SK-N-SH treated with all-trans-retinoic acid at 6 μM for 48 hours (cell line): ENCODE measurements at regions not wholly inside any gene's neighbourhood (a gene's known extent, or its start where the extent isn't known, plus 50 kb on each side); places are given as distances from the start of the nearest gene placed in this dataset.

Source experiments
- ATAC-seq: fragments of 200-7000 bp; cut with Tn5 transposase; 3 replicates; pipeline ENCODE4 v1.9.1; 2020; ENCODE audit warnings: mild to moderate bottlenecking, moderate library complexity
- ARNTL ChIP-seq: fragments of 450-650 bp; formaldehyde crosslinking; IDR thresholded peaks from 2 replicates; pipeline ENCODE4 v1.5.0; 2020; ENCODE audit warnings: low read depth, mild to moderate bottlenecking, moderate library complexity, borderline replicate concordance
- BACH2 ChIP-seq: fragments of 250-450 bp; sonication (Bioruptor Pico); IDR thresholded peaks from 2 replicates; pipeline ENCODE4 v1.9.0; 2021; ENCODE audit warnings: mild to moderate bottlenecking, borderline replicate concordance
- CREB5 ChIP-seq: fragments of 250-450 bp; sonication (Bioruptor Pico); IDR thresholded peaks from 2 replicates; pipeline ENCODE4 v1.5.1; 2020; ENCODE audit warnings: low read depth, mild to moderate bottlenecking, moderate library complexity
- CSRNP3 ChIP-seq: fragments of 250-450 bp; sonication (Bioruptor Pico); IDR thresholded peaks from 2 replicates; pipeline ENCODE4 v1.5.1; 2021; ENCODE audit warnings: mild to moderate bottlenecking, moderate library complexity
- ESRRG ChIP-seq: fragments of 250-450 bp; sonication (Bioruptor Pico); IDR thresholded peaks from 2 replicates; pipeline ENCODE4 v1.6.1; 2021; ENCODE audit warnings: mild to moderate bottlenecking
- GLIS3 ChIP-seq: fragments of 250-450 bp; sonication (Bioruptor Pico); IDR thresholded peaks from 2 replicates; pipeline ENCODE4 v1.5.0; 2020; ENCODE audit warnings: mild to moderate bottlenecking, moderate library complexity
- OSR1 ChIP-seq: fragments of 250-450 bp; sonication (Bioruptor Pico); IDR thresholded peaks from 2 replicates; pipeline ENCODE4 v1.8.0; 2022; ENCODE audit warnings: moderate library complexity, mild to moderate bottlenecking, inconsistent platforms
- PATZ1 ChIP-seq: fragments of 250-450 bp; sonication (Bioruptor Pico); IDR thresholded peaks from 2 replicates; pipeline ENCODE4 v1.8.0; 2020; ENCODE audit warnings: mild to moderate bottlenecking, moderate library complexity, borderline replicate concordance
- POU6F1 ChIP-seq: fragments of 250-450 bp; sonication (Bioruptor Pico); IDR thresholded peaks from 2 replicates; pipeline ENCODE4 v1.8.0; 2021; ENCODE audit warnings: low read depth, mild to moderate bottlenecking, moderate library complexity, borderline replicate concordance
- PPARA ChIP-seq: fragments of 250-450 bp; sonication (Bioruptor Pico); IDR thresholded peaks from 2 replicates; pipeline ENCODE4 v1.5.0; 2020; ENCODE audit warnings: mild to moderate bottlenecking, borderline replicate concordance
- RARB ChIP-seq: fragments of 250-450 bp; sonication (Bioruptor Pico); IDR thresholded peaks from 2 replicates; pipeline ENCODE4 v1.8.0; 2021; ENCODE audit warnings: mild to moderate bottlenecking, moderate library complexity
- SNAI2 ChIP-seq: fragments of 250-450 bp; sonication (Bioruptor Pico); IDR thresholded peaks from 2 replicates; pipeline ENCODE4 v1.5.0; 2020; ENCODE audit warnings: mild to moderate bottlenecking, moderate library complexity
- TCF4 ChIP-seq: fragments of 250-450 bp; sonication (Bioruptor Pico); IDR thresholded peaks from 2 replicates; pipeline ENCODE4 v1.8.0; 2021; ENCODE audit warnings: mild to moderate bottlenecking, moderate library complexity, borderline replicate concordance
- TOX ChIP-seq: fragments of 250-450 bp; sonication (Bioruptor Pico); IDR thresholded peaks from 2 replicates; pipeline ENCODE4 v1.8.0; 2021; ENCODE audit warnings: mild to moderate bottlenecking, moderate library complexity, borderline replicate concordance
- TSHZ2 ChIP-seq: fragments of 250-450 bp; sonication (Bioruptor Pico); IDR thresholded peaks from 2 replicates; pipeline ENCODE4 v1.5.0; 2020; ENCODE audit warnings: mild to moderate bottlenecking, moderate library complexity
- ZC3H10 ChIP-seq: fragments of 250-450 bp; sonication (Bioruptor Pico); IDR thresholded peaks from 2 replicates; pipeline ENCODE4 v1.5.1; 2021; ENCODE audit warnings: mild to moderate bottlenecking, moderate library complexity
- ZFP3 ChIP-seq: fragments of 250-450 bp; sonication (Bioruptor Pico); IDR thresholded peaks from 2 replicates; pipeline ENCODE4 v1.5.0; 2020; ENCODE audit warnings: mild to moderate bottlenecking, moderate library complexity
- ZFP30 ChIP-seq: fragments of 450-650 bp; formaldehyde crosslinking; IDR thresholded peaks from 2 replicates; pipeline ENCODE4 v1.5.0; 2022; ENCODE audit warnings: mild to moderate bottlenecking, moderate library complexity
- ZNF565 ChIP-seq: fragments of 450-650 bp; formaldehyde crosslinking; conservative IDR thresholded peaks from 2 replicates; pipeline ENCODE4 v1.5.0; 2020; ENCODE audit warnings: low read depth, mild to moderate bottlenecking, moderate library complexity
- ZNF70 ChIP-seq: fragments of 450-650 bp; formaldehyde crosslinking; IDR thresholded peaks from 2 replicates; pipeline ENCODE4 v1.5.0; 2020; ENCODE audit warnings: mild to moderate bottlenecking, moderate library complexity
- ZNF8 ChIP-seq: fragments of 450-650 bp; formaldehyde crosslinking; IDR thresholded peaks from 2 replicates; pipeline ENCODE4 v1.5.0; 2020; ENCODE audit warnings: mild to moderate bottlenecking, moderate library complexity

GRCh38 chr1:234756857-234757256 lies 146.9 kb upstream of the IRF2BP2 start:
- no peak for ATAC-seq
- TF ChIP-seq RARB (no peak), ZNF8 (CRISPR knock-in tag) (no peak), ZNF70 (no peak), TSHZ2 (no peak), PPARA (CRISPR knock-in tag) (no peak), ESRRG (CRISPR knock-in tag) (no peak), GLIS3 (no peak), TOX (CRISPR knock-in tag) (no peak), CSRNP3 (CRISPR knock-in tag) (no peak), ZFP30 (CRISPR knock-in tag) (no peak), PATZ1 (no peak), TCF4 (CRISPR knock-in tag) (no peak), POU6F1 (CRISPR knock-in tag) (no peak), ZFP3 (CRISPR knock-in tag) (no peak), ARNTL (CRISPR knock-in tag) (no peak), BACH2 (no peak), CREB5 (CRISPR knock-in tag) (no peak), SNAI2 (CRISPR knock-in tag) (no peak), OSR1 (CRISPR knock-in tag) (no peak), ZNF565 (CRISPR knock-in tag) (no peak)

GRCh38 chr1:234756066-234756774 lies 146.2 kb upstream of the IRF2BP2 start:
- ATAC-seq: peak; percentile 23
- no peak for TF ChIP-seq ZFP30 (CRISPR knock-in tag)
- TF ChIP-seq GLIS3: no peak
- no peak for TF ChIP-seq PATZ1
- no peak for TF ChIP-seq CREB5 (CRISPR knock-in tag)
- no peak for TF ChIP-seq POU6F1 (CRISPR knock-in tag)
- TF ChIP-seq TCF4 (CRISPR knock-in tag): no peak
- TF ChIP-seq ZNF70: no peak
- TF ChIP-seq OSR1 (CRISPR knock-in tag): no peak
- TF ChIP-seq ZFP3 (CRISPR knock-in tag): no peak
- no peak for TF ChIP-seq TOX (CRISPR knock-in tag)
- no peak for TF ChIP-seq ZC3H10
- no peak for TF ChIP-seq BACH2
- no peak for TF ChIP-seq TSHZ2
